ENCODE measurements at regions not wholly inside any gene's neighbourhood (a gene's known extent, or its start where the extent isn't known, plus 50 kb on each side); places are given as distances from the start of the nearest gene placed in this dataset.

DNA sequence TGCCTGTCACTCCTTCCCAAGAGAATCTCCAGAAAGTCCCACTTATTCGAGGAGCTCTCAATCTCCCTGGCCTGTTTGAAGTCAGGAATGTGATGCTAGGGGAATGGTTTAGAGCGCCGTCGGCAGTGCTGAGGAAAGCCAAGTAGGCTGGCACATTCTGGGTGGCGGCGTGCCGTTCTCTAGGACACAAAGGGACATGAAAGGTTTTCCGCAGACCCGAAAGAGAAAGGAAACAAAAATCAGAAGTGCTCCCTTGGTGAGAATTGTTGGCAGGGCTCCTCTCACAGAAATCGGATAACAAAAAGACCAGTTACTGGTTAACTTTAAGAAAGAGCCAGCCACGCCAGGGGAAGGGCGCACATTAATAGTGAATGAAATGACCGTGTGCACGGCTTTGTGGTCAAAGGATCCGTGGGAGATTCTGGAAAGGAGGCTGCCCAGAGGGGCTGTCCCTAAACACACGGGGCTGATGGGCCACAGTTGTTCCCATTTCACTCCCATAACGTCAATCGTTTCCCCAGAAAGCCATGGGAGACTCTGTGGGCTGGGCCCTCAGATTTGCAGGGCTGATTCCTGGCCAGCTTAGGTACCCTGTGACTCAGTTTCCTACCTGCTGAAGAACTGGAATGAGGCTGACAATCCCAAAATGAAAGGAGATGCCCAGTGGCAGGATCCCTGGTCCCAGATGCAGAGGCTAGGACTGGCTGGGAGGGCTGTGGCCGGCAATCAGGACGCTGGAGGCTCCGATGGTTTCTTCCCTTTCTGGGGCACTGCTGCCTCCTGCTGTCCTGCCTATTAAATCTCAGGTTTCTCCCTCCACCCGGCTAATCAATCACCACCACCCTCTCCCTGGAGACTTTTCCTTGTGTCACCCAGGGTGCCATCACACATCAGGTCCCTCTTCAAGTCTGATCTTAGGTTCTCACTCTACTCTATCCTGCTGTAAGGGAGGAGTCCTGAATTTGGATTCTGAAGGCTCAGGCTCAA lies 82.3 kb downstream of the RCN1 start:
- Histone ChIP-seq H3K4me1 (ENCODE audit: insufficient read depth, low read length) (no peaks in the 10 kb centered on the region), H3K79me2 (ENCODE audit: insufficient read depth, low read length) (no peaks in the 10 kb centered on the region), H3K9ac (ENCODE audit: insufficient read depth, low read depth, low read length) (no peak overlapping the region), H3K9me3 (ENCODE audit: low read length) (no peaks in the 10 kb centered on the region), H2AFZ (ENCODE audit: low read length) (no peak overlapping the region), H3K36me3 (replicated peaks in 1 of 2; ENCODE audit: control insufficient read depth in 1 of 2, insufficient read depth in 2 of 2, low read length in 2 of 2) (no peaks in the 10 kb centered on the region), H3K4me2 (ENCODE audit: low read depth, low read length) (no peak overlapping the region), H4K20me1 (ENCODE audit: insufficient read depth, low read length) (no peaks in the 10 kb centered on the region), H3K27me3 (ENCODE audit: control insufficient read depth in 1 of 2, insufficient read depth in 2 of 2, low read length in 2 of 2) (peaks cover 0 to 26% of the 10 kb centered on the region in 2 experiments; a peak in 3 of 5 replicates), H3K4me3 (replicated peaks in 1 of 3; ENCODE audit: insufficient read depth in 1 of 3, low read depth in 2 of 3, low read length in 3 of 3) (no peak overlapping the region), H3K27ac (ENCODE audit: extremely low read length, insufficient read depth, low read length) (no peak overlapping the region)
- ChIA-PET POLR2A (no interaction called here), CTCF (ENCODE audit: low intra/inter-chr PET ratio, low total read pairs) (interaction anchor here (0.7 to 5.8 kb wide), 3 partner anchors 120 to 685 kb away, joined by 3 to 102 read pairs (median 4); no protein-coding TSS in a partner anchor)
- DNase-seq (ENCODE audit: low spot score) (peak; percentile 38), ATAC-seq (peak; percentile 94), FAIRE-seq (no peak)
- 27% methylated on average over 17 of the region's 22 CpGs for WGBS (ENCODE audit: low lambda C conversion rate)
- no TSS peak for BruUV-seq (replicated peaks)
- in situ Hi-C loops (cut with HindIII; ENCODE audit: extremely low pct_ligation_motif_present, low pct_unique_long_range_greater_than_20kb) (loop anchor here (5.0 to 25.0 kb wide), 3 partner anchors 121 to 936 kb away; no protein-coding TSS in a partner anchor), intact Hi-C loops (cut with micrococcal nuclease; ENCODE audit: unreplicated experiment) (loop anchor here (1.0 to 5.0 kb wide), 2 partner anchors 121 to 776 kb away; no protein-coding TSS in a partner anchor)
- TF ChIP-seq RAD21 (CRISPR knock-in tag; IDR thresholded peaks at IDR 0.05): peak; percentile 72
- TF ChIP-seq, protein P1, sequence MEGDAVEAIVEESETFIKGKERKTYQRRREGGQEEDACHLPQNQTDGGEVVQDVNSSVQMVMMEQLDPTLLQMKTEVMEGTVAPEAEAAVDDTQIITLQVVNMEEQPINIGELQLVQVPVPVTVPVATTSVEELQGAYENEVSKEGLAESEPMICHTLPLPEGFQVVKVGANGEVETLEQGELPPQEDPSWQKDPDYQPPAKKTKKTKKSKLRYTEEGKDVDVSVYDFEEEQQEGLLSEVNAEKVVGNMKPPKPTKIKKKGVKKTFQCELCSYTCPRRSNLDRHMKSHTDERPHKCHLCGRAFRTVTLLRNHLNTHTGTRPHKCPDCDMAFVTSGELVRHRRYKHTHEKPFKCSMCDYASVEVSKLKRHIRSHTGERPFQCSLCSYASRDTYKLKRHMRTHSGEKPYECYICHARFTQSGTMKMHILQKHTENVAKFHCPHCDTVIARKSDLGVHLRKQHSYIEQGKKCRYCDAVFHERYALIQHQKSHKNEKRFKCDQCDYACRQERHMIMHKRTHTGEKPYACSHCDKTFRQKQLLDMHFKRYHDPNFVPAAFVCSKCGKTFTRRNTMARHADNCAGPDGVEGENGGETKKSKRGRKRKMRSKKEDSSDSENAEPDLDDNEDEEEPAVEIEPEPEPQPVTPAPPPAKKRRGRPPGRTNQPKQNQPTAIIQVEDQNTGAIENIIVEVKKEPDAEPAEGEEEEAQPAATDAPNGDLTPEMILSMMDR (CRISPR knock-in tag; IDR thresholded peaks at IDR 0.05): peak; percentile 84
- TF ChIP-seq ZC3H4 (CRISPR knock-in tag; IDR thresholded peaks at IDR 0.05; ENCODE audit: borderline replicate concordance): no peak
- TF ChIP-seq STAG1 (CRISPR knock-in tag; IDR thresholded peaks at IDR 0.05): peak; percentile 86
- peak; percentile 23; the same call in 1 of the 2 replicates for TF ChIP-seq SALL1 (CRISPR knock-in tag; IDR thresholded peaks at IDR 0.05)
- TF ChIP-seq GFI1 (CRISPR knock-in tag; IDR thresholded peaks at IDR 0.05; ENCODE audit: borderline replicate concordance): no peak
- TF ChIP-seq EZH2 (conservative IDR thresholded peaks at IDR 0.05; ENCODE audit: low read depth, low read length): 0 out of 2 replicates have a peak, but pooled peaks have one; percentile 44
- peak; percentile 76 for TF ChIP-seq SMC3 (IDR thresholded peaks at IDR 0.05; ENCODE audit: low read length)
- TF ChIP-seq, protein P2, sequence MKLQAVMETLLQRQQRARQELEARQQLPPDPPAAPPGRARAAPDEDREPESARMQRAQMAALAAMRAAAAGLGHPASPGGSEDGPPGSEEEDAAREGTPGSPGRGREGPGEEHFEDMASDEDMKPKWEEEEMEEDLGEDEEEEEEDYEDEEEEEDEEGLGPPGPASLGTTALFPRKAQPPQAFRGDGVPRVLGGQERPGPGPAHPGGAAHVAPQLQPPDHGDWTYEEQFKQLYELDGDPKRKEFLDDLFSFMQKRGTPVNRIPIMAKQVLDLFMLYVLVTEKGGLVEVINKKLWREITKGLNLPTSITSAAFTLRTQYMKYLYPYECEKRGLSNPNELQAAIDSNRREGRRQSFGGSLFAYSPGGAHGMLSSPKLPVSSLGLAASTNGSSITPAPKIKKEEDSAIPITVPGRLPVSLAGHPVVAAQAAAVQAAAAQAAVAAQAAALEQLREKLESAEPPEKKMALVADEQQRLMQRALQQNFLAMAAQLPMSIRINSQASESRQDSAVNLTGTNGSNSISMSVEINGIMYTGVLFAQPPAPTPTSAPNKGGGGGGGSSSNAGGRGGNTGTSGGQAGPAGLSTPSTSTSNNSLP (IDR thresholded peaks at IDR 0.05; ENCODE audit: low read depth, low read length): 0 out of 2 replicates have a peak, but pooled peaks have one; percentile 9
- no peak for TF ChIP-seq CREB1 (IDR thresholded peaks at IDR 0.05)
- TF ChIP-seq CREB1 (CRISPR knock-in tag; IDR thresholded peaks at IDR 0.05): no peak
